Superior temporal gyrus (tissue), 1 donor: ENCODE measurements at regions not wholly inside any gene's neighbourhood (a gene's known extent, or its start where the extent isn't known, plus 50 kb on each side); places are given as distances from the start of the nearest gene placed in this dataset.

Experiments used
- DNase-seq: peaks from one replicate; pipeline ENCODE4 v3.0.0-alpha.2; 2016; ENCODE audit errors: extremely low spot score

- DNase-seq: no peak
Observed at GRCh38 chr13:62706048-62706447, 1290.4 kb upstream of the PCDH20 start.

- DNase-seq: no peak
Observed at GRCh38 chr13:62704875-62705274, 1289.2 kb upstream of the PCDH20 start.

DNA sequence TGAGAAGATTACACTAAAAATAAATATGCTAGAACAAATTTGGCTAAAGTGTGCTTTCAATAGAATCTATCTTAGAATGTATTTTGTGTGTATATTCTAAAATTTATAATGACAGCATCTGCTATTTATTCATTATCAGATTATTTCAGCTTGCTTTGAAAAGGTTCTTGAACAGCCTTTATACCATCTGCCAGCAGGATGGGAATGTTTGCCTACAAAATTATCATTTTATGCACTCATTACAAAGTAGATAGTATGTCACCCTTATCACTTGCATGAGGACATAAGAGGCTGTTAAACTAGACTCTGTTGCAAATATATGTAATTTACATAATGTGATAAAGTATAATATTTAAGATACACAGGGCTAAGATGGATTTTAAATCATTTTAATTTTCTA, 1286.9 kb upstream of the PCDH20 start:
- DNase-seq: no peak

GRCh38 chr13:62697701-62698100, 1282.1 kb upstream of the PCDH20 start:
- no peak for DNase-seq

GRCh38 chr13:62696490-62696889, 1280.8 kb upstream of the PCDH20 start:
- DNase-seq: no peak

DNA sequence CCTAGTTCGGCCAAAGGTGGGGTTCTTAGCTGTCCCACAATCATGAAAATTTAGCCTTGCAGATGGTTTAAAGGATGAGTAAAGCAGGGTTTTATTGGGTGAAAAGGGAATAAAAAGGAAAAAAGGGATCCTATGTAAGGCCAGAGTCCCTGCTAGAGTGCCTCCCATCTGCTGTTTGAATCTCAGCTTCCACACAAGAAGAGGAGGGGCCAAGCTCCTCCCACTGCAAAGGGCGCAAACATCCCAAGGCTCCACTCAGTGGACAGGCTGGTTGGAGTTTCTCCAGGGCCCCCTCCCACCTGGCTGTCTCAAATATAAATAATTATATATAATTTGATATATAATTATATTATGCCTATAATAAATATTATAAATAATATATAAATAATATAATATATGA, 1272.1 kb upstream of the PCDH20 start:
- DNase-seq: no peak

- DNase-seq: no peak
Observed at GRCh38 chr13:62684359-62684758, 1268.7 kb upstream of the PCDH20 start.

DNA sequence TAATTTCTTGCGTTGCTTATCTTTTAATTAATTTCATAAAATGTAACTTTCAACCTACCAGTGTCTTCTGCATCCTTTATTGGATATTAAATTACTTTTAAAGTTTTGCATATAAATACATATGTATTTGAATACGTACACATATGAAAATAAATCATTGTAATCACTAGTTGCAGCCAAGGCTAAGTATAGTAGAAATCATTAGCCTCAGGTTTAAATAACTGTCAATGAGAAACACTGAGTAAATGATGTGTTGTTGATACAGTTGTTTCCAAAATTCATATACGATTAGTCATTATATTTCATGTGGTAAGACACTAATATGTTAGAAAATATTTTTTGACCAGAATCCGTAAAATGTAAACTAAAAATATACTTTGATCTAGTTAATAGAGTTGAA, 1267.1 kb upstream of the PCDH20 start:
- no peak for DNase-seq

DNA sequence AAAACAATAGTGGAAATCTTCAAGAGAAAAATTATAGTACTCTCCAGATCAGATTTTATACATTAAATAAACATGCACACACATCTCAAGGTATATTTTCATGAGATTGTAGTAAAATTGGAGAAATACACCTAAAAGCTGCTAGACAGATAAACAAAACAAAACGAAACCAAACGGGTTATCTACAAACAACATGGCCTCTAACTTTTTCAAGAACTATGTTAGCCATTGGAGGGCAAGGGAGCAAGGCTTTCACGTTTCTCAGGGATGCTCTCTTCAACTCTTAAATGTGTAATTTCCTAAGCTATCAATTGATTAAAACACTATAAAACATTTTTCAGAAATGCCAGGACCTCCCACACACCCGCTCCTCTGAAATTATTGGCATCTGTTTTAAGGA, 1262.4 kb upstream of the PCDH20 start:
- no peak for DNase-seq

DNA sequence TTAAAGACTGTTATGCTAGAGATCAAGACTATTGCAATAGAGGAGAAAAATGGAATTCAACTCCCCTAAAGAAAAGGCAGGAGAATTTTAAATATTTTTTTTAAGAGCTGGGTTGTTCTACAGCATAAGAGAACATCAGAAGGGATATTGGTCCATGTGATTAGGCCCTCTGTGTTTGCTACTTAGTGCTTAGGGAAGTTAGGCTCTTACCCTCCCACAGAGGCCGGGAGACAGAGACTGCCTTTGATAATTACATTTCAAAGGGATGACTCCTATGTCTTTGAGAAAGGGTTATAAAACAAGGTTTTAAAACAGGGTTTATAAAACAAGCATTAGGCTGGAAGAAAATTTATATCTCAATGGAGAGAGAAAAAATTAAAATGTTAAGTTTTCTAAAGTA, 1248.1 kb upstream of the PCDH20 start:
- DNase-seq: no peak

- DNase-seq: no peak
Observed at GRCh38 chr13:62659365-62659764, 1243.7 kb upstream of the PCDH20 start.

DNA sequence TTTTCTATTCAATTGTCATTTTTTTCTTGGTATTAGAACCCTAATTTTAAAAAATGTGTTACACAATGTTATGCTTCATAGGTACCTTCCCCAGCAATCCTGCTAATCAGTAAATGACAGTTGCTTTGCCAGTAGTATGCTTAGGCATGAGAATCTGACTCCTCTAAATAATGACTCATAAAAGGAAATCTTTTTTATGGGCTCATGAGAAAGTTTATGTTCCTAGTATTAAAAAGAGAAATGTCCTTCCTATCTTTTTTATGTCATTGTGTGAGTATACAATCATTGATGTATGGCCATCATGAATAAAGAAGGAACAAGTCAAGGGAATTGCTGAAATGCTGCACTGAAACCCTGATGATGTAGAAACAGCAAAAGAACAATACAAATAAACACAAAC, 1237.7 kb upstream of the PCDH20 start:
- no peak for DNase-seq

DNA sequence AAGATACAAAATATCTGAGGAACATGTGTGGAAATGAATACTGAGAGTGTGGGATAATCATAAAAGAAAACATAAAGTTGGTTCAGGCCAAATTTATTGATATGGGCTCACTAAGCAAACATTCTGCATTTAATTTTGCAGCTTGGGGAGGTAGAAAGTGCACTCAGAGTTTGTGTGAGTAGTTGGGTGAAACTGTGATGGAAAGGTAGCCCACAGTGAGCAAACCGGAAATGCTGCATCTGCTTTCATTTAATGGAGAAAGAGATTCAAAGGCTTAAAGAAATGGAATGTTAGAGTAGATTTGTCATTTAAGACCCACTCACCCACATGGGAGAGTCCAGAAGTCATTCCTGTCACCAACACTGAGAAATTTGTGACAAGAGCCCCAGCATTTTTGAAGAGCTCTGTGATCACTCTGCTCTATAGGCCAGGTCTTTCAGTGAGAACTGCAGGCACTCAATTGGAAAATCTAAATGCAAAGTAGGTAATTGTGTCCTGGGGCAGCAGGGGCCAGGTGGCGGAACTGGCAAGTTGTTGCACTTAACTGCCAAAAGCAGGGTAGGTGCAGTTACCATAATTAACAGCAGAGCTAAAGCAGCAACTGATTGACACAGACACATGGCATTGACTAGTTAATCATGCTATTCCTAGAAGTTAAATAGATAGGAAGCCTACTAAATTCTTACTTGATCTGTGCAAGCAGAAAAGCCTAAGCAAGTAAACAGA, 1228.3 kb upstream of the PCDH20 start:
- DNase-seq: no peak

DNA sequence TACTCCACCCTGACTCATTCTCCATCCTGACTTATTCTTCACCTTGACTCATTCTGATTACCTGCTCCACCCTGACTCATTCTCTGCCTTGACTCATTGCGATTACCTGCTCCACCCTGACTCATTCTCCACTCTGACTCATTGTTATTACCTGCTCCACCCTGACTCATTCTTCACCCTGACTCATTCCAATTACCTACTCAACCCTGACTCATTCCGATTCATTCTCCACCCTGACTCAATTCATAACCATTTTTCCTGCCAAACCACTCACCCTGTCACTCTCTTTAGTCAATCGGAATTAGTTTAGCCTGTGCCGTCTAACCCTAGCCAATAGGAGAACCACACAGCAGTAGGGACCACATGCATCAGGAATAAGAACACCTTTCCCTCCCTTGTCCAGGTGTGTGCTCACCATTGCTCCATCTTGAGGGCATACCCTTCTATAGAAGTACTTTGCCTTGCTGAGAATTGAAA, 1227.4 kb upstream of the PCDH20 start:
- DNase-seq: no peak

- DNase-seq: no peak
Observed at GRCh38 chr13:62635161-62635560, 1219.5 kb upstream of the PCDH20 start.

DNA sequence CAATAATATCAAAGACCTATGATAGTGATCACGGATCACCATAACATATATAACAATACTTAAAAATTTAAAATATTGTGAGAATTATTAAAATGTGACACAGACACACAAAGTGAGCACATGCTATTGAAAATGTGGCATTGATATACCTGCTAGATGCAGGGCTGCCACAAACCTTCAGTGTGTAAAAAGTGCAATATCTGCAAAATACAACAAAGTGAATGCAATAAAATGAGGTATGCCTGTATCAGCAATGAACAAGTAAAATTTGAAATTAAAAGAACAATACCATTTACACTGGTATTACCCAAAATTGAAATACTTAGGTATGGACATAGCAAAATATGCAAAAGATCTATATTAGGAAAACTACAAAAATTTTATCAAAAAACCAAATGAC, 1217.8 kb upstream of the PCDH20 start:
- no peak for DNase-seq

DNA sequence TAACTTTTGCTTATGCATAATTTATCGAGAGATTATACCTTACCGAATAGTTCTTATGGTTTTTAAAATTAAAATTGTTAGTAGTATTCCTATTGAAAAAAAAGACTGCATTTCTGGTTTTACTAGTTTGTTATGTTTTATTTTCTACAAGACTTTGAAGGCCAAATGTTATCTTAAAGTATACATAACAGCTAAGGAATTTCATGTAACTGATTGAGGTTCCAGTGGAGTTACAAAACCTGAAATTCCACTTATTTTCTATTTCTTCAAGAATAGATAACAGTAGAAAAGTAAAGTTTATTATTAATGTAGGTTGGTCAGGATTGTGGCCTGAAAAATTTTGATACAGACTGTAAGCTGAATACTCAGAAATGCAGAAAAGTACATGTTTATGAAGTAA, 1216.0 kb upstream of the PCDH20 start:
- DNase-seq: no peak

DNA sequence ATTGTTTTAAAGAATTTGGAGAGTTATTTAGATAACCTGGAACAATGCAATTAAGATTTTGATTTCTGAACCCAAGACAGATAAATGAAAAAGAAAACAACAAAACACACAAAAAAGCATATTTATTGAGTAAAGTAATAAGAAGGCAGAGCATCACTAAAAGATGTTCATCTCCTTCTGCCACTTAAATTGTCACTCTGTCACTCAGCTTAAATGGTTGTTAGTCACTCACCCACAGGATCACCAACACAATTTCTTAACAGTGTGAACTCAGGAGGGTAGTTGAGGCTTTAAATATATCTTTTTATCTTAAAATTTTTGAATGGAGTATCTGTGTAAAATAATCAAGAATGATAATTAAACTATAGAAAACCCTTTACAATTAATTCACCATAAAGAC, 1215.5 kb upstream of the PCDH20 start:
- no peak for DNase-seq

- DNase-seq: no peak
Observed at GRCh38 chr13:62629618-62630017, 1214.0 kb upstream of the PCDH20 start.

DNA sequence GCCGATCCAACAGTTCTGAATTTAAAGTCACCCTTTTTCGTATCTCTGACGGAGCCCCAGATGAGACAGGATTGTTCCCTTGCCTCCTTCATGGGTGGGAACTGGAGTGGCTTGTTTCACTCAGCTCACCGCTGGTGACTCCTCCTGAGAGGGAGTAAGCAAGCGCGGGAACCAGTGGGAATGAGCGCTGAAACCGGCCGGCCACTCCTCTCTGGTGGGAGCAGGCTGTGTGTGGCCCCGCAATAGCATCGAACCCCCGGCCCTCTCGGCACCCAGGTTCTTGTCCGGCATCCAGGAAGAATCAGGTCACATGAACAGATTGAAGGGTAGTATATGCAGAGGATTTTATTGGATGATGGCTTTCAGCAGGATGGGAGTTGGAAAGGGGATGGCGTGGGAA, 1211.6 kb upstream of the PCDH20 start:
- no peak for DNase-seq

GRCh38 chr13:62626771-62627170, 1211.1 kb upstream of the PCDH20 start:
- DNase-seq: no peak

GRCh38 chr13:62625214-62625881, 1209.7 kb upstream of the PCDH20 start:
- no peak for DNase-seq

GRCh38 chr13:62613819-62614218, 1198.2 kb upstream of the PCDH20 start:
- no peak for DNase-seq

DNA sequence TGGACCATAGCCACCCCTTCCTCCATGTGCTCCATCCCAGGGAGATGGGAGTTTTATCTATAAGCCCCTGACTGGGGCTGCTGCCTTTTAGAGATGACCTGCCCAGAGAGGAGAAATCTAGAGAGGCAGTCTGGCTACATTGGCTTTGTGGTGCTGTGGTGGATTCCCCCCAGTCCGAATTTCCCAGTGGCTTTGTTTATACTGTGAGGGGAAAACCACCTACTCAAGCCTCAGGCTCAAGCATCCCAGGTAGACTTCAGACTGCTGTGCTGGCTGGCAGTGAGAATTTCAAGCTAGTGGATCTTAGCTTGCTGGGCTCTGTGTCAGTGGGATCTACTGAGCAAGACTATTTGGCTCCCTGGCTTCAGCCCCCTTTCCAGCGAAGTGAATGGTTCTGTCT, 1195.7 kb upstream of the PCDH20 start:
- DNase-seq: no peak
